DOHH2 (cell line): ENCODE measurements at regions not wholly inside any gene's neighbourhood (a gene's known extent, or its start where the extent isn't known, plus 50 kb on each side); places are given as distances from the start of the nearest gene placed in this dataset.

Source experiments
- EZH2phosphoT487 ChIP-seq: fragments of 200-600 bp; sonication (generic); IDR thresholded peaks from 2 replicates; pipeline ENCODE4 v1.6.1; 2017; ENCODE audit warnings: borderline replicate concordance, mild to moderate bottlenecking, antibody characterized with exemption, low read length, moderate library complexity, mixed read lengths
- TF ChIP-seq, protein P1 (sequence below): fragments of 200-600 bp; sonication (generic); IDR thresholded peaks from one replicate; pipeline ENCODE4 v1.5.1; 2014; ENCODE audit warnings: antibody characterized with exemption, mild to moderate bottlenecking, low read depth, low read length; ENCODE audit not compliant: poor library complexity, severe bottlenecking

GRCh38 chr6:87976616-87977015 lies 71.0 kb upstream of the SPACA1 start:
- TF ChIP-seq, protein P1, sequence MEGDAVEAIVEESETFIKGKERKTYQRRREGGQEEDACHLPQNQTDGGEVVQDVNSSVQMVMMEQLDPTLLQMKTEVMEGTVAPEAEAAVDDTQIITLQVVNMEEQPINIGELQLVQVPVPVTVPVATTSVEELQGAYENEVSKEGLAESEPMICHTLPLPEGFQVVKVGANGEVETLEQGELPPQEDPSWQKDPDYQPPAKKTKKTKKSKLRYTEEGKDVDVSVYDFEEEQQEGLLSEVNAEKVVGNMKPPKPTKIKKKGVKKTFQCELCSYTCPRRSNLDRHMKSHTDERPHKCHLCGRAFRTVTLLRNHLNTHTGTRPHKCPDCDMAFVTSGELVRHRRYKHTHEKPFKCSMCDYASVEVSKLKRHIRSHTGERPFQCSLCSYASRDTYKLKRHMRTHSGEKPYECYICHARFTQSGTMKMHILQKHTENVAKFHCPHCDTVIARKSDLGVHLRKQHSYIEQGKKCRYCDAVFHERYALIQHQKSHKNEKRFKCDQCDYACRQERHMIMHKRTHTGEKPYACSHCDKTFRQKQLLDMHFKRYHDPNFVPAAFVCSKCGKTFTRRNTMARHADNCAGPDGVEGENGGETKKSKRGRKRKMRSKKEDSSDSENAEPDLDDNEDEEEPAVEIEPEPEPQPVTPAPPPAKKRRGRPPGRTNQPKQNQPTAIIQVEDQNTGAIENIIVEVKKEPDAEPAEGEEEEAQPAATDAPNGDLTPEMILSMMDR: no peak
- TF ChIP-seq EZH2phosphoT487: no peak
